Motor neuron (in vitro differentiated cells): ENCODE measurements at regions not wholly inside any gene's neighbourhood (a gene's known extent, or its start where the extent isn't known, plus 50 kb on each side); places are given as distances from the start of the nearest gene placed in this dataset.

Experiments
- ATAC-seq, 8 experiments: fragments of 200-7000 bp; cut with Tn5 transposase; replicated peaks in 6 of 8; 2 replicates each; pipeline ENCODE4 v1.8.0; 2021; ENCODE audit warnings: mild to moderate bottlenecking in 8 of 8, moderate library complexity in 8 of 8
- H3K27ac ChIP-seq, 2 donors: fragments of 250-450 bp; sonication (Bioruptor Pico); 2 replicates each; pipeline ENCODE4 v1.9.0; 2021; ENCODE audit warnings: antibody characterized with exemption in 2 of 2, mild to moderate bottlenecking in 2 of 2, moderate library complexity in 1 of 2
- H3K4me1 ChIP-seq, 2 donors: fragments of 250-450 bp; sonication (Bioruptor Pico); replicated peaks in 1 of 2; 2 replicates each; pipeline ENCODE4 v1.6.1; 2021; ENCODE audit warnings: antibody characterized with exemption in 2 of 2, mild to moderate bottlenecking in 2 of 2, moderate library complexity in 1 of 2
- H3K4me3 ChIP-seq, 5 donors: fragments of 250-450 bp; sonication (Bioruptor Pico); 2 replicates each; pipeline ENCODE4 v1.9.0; 2021; ENCODE audit warnings: antibody characterized with exemption in 5 of 5, mild to moderate bottlenecking in 5 of 5, moderate library complexity in 4 of 5
- WGBS, 10 experiments: fragments of 450-650 bp; shearing (Covaris generic); methylation state at CpG; one replicate each; pipeline ENCODE4 v1.0.0; 2022; 5-methylcytosine and 5-hydroxymethylcytosine counted together
- in situ Hi-C, 9 experiments: fragments of 400-800 bp; cut with MboI; loops; one replicate each; pipeline ENCODE4 v1.15.0; 2021; ENCODE audit warnings: low sequenced_read_pairs in 9 of 9, low pct_unique_long_range_greater_than_20kb in 2 of 9; ENCODE audit not compliant: unreplicated experiment in 9 of 9

DNA sequence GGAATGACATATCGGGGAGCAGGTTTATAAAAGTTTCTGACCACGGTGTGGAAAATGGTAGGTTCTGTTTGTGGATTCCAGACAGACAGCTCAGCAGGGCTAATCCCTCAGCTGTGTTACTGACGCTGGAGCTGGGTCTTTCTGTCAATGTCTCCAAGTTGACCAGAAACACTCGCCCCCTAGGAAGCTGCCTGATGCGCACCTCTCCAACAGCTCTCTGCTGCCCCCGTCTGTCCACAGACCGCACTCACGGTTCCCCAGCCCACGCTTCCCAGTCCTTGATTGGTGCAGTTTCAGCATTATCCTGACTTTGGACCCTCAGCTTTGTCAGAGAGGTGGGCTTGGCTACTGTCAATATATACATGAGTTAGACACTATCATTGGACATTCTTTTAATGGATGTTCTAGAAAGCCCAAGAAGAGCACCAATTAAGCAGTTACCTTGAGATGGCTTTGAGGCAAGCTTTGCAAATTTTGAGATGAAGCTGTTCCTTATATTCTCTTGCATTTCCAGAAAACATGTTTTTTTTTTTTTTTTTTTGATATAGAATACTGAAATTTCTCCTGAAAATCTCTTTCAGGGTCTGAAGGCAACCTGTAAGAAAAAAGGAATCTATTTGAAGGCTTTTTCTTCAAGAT lies 98.9 kb upstream of the TBC1D5 start:
- WGBS, 10 experiments, result 3 to 80% (median 23%) methylated on average over 1 to 6 of the region's 9 CpGs; no CpG with 5 or more reads in 4 of the 10 experiments
- no peak overlapping the region for H3K4me3 ChIP-seq
- H3K4me1 ChIP-seq, result no peaks in the 10 kb centered on the region
- in situ Hi-C loops, result loop anchor here in 3 of 9 experiments (25.0 kb wide), 2 partner anchors 404 to 579 kb away; no protein-coding TSS in a partner anchor
- peak; percentile 78 to 100 (median 84) for ATAC-seq
- no peak overlapping the region for H3K27ac ChIP-seq

DNA sequence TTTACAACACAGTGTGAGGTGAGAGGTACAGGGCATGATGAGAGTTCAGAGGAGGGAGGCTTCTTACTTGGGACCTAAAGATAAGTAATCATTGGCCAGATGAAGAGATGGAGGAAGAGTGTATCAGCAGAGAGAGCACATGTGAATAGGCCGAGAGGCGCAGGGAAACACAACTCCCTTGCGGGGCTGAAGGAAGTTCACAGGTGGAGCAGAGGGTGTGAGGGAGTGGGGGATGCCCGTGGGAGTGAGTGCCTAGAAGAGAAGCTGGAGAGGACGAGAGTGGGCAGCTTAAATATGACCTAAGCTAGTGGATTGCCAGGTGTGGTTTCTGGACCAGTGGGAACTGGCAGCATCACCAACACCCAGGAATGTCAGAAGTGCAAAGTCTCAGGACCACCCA lies 98.2 kb upstream of the TBC1D5 start:
- H3K27ac ChIP-seq, result no peak overlapping the region
- in situ Hi-C loops, result loop anchor here in 3 of 9 experiments (25.0 kb wide), 2 partner anchors 403 to 578 kb away; no protein-coding TSS in a partner anchor
- no peak overlapping the region for H3K4me3 ChIP-seq
- no peaks in the 10 kb centered on the region for H3K4me1 ChIP-seq
- ATAC-seq, result peak in 2 of 8 experiments; percentile 13 to 14
- 37 to 100% (median 77%) methylated on average over 2 to 5 of the region's 5 CpGs; no CpG with 5 or more reads in 4 of the 10 experiments for WGBS, 10 experiments

DNA sequence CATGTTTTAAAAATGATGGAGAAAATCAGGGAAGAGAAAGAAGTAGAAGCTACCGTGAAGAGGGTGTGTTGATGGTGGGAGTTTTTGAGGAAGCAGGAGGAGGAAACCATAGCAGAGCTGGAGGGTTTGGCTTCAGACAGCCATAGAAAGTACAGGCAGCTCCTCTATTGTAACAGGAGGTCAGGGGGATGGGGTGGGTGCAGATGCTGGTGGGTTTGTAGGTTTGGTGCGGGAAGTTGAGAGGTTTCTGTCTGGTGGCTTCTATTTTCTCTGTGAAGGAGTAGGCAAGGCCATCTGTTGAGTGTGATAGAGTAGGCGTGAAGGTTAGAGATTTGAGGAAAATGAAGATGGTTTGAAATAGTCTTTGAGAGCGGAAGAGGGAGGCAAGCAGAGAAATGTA lies 97.7 kb upstream of the TBC1D5 start:
- ATAC-seq, result no peak
- Histone ChIP-seq H3K4me1 (no peaks in the 10 kb centered on the region), H3K4me3 (no peak overlapping the region), H3K27ac (no peak overlapping the region)
- in situ Hi-C loops, result loop anchor here in 3 of 9 experiments (25.0 kb wide), 2 partner anchors 403 to 578 kb away; no protein-coding TSS in a partner anchor
- WGBS, 10 experiments, result 86 to 100% (median 95%) methylated on average over 1 to 4 of the region's 4 CpGs; no CpG with 5 or more reads in 1 of the 10 experiments

DNA sequence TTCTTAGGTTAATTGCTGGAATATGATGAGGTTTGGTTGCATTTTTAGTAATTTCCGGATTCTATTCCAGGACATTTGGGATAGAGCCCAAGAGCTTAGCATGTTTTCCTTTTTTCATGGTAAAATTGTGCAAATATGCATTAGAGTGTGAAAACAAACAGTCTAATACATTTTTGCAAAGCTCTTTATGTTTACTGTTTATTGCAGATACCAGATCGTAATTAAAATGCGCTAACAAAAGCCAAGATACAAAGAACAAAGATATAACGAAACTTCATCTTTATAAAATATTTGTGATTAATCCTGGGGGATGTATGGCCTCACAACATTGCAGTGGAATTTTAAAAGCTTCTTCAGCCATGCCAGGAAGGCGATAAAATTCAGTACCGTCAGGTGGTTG lies 94.5 kb upstream of the TBC1D5 start:
- in situ Hi-C loops, result loop anchor here in 4 of 9 experiments (10.0 to 25.0 kb wide), 3 partner anchors 400 to 575 kb away; no protein-coding TSS in a partner anchor

DNA sequence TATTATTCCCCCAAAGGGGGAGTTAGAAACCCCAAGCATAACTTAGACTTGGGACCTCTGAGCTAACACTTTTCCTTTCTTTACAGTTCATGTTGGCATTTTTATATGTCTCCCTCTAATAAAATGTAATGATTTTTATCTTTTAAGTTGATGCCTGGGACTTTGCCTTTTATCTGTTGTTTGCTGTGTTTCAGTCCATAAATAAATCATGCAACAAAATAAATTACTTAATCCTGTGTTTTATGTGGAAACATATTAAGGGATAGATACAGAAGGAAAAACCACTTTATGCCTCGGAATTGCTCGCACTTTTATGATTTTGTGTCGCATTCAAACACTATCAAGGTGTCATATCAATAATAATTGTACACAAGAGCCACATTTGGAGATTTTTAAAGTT lies 93.7 kb upstream of the TBC1D5 start:
- WGBS, 10 experiments, result 76 to 100% (median 100%) methylated on average over 1 to 3 of the region's 3 CpGs; no CpG with 5 or more reads in 1 of the 10 experiments
- Histone ChIP-seq H3K4me1 (no peaks in the 10 kb centered on the region), H3K27ac (no peak overlapping the region), H3K4me3 (no peak overlapping the region)
- in situ Hi-C loops, result loop anchor here in 4 of 9 experiments (10.0 to 25.0 kb wide), 3 partner anchors 399 to 574 kb away; no protein-coding TSS in a partner anchor
- ATAC-seq, result no peak

More for the DNA sequence above, 94.5 kb upstream of the TBC1D5 start:
- 55 to 100% (median 90%) methylated on average over 2 to 6 of the region's 6 CpGs for WGBS, 10 experiments
- H3K27ac ChIP-seq, result no peak overlapping the region
- H3K4me1 ChIP-seq, result no peaks in the 10 kb centered on the region
- no peak for ATAC-seq
- no peak overlapping the region for H3K4me3 ChIP-seq

DNA sequence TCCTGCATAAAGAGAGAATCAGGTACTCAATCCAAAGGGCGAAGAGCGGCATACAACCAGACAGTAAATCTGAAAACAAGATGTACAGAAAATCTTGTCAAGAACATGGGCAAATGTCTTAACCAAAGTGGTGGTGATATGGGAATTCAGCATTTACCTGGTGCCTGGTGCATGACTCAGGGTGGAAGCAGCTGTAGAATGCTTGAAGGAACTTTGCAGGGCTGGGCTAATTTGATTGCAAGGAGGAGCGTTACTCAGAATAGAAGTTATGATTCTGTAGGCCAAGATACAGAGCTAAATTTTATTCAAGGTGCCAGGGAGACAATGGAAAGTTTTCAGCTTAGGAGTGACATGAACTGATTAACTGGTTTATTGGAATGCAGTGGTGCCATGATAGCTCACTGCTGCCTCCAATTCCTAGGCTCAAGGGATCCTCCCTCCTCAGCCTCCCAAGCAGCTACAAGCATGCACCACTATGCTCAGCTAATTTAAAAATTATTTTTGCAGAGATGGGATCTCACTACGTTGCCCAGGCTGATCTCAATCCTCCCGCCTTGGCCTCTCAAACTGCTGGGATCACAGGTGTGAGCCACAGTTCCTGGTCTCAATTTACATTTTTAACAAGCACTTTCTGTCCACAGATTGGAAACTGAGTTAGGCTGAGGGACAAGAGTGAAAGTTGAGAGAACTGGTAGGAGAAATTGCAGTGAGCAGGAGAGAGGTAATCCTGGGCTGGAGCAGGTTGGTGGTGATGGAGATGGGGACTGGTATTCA lies 91.5 kb upstream of the TBC1D5 start:
- H3K27ac ChIP-seq, result no peak overlapping the region
- H3K4me3 ChIP-seq, result no peak overlapping the region
- in situ Hi-C loops, result loop anchor here in 4 of 9 experiments (10.0 to 25.0 kb wide), 3 partner anchors 397 to 572 kb away; no protein-coding TSS in a partner anchor
- WGBS, 10 experiments, result 83 to 100% (median 95%) methylated on average over 1 to 4 of the region's 5 CpGs; no CpG with 5 or more reads in 2 of the 10 experiments
- no peaks in the 10 kb centered on the region for H3K4me1 ChIP-seq
- ATAC-seq, result no peak

DNA sequence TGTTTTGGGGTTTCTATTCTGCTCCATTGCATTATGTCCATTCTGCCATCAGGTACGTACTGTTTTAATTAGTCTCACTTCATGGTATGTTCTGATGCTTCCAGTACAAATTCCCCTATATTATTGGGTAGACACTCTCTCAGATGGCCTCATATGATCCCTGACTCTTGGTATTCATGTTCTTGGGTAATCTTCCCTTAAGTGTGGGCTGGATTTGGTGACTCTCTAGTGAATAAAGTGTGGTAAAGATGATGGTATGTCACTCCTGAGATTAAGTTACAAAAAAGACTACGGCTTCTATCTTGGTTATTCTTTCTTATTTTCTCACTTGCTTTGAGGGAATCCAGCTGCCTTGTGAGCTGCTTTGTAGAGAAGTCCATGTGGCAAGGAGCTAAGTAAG lies 89.6 kb upstream of the TBC1D5 start:
- no peak for ATAC-seq
- Histone ChIP-seq H3K4me1 (no peaks in the 10 kb centered on the region), H3K4me3 (no peak overlapping the region), H3K27ac (no peak overlapping the region)
- 88 to 100% (median 97%) methylated on average over 1 to 2 of the region's 2 CpGs; no CpG with 5 or more reads in 2 of the 10 experiments for WGBS, 10 experiments
- in situ Hi-C loops, result loop anchor here in 4 of 9 experiments (10.0 to 25.0 kb wide), 3 partner anchors 395 to 570 kb away; no protein-coding TSS in a partner anchor

DNA sequence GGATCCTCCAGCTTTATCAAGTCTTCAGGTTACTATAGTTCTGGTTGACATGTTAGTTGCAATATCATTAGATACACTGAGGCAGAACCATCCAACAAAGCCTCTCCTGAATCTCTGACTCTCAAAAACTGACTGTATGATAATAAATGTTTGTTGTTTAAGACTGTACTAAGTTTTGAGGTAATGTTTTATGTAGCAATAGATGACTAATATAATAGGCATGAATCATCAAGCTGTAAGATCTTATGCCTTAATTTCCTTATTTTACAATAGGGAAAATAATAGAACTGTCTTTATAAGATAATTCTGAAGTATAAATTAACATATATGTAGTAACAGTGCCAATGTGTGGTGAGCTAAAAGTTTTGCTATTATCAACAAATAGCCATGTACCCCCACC lies 88.9 kb upstream of the TBC1D5 start:
- Histone ChIP-seq H3K4me1 (no peaks in the 10 kb centered on the region), H3K4me3 (no peak overlapping the region), H3K27ac (no peak overlapping the region)
- ATAC-seq, result peak in 1 of 8 experiments; percentile 49
- in situ Hi-C loops, result loop anchor here in 4 of 9 experiments (10.0 to 25.0 kb wide), 3 partner anchors 394 to 569 kb away; no protein-coding TSS in a partner anchor

DNA sequence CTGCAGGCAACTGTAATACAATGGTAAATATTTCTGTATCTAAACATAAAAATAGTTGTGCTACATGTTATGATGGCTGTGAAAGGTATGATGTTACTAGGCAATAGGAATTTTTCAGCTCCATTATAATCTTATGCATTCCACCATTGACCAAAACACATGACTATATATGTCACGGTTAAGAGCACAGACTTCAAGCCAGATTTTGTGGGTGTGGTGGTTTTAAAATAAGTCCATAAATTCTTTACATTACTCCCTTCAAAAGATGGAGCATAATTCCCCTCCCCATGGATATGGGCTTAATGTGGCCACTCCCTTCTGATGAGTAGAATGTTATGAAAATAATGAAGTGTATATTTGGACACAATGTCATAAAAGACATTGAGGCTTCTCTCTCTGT lies 88.4 kb upstream of the TBC1D5 start:
- ATAC-seq, result peak in 2 of 8 experiments; percentile 67 to 97
- in situ Hi-C loops, result loop anchor here in 4 of 9 experiments (10.0 to 25.0 kb wide), 3 partner anchors 393 to 568 kb away; no protein-coding TSS in a partner anchor
- no peaks in the 10 kb centered on the region for H3K4me1 ChIP-seq
- no peak overlapping the region for H3K27ac ChIP-seq
- WGBS, 10 experiments, result 0 to 100% (median 13%) methylated on average over 1 of the region's 1 CpG; no CpG with 5 or more reads in 4 of the 10 experiments
- H3K4me3 ChIP-seq, result no peak overlapping the region

DNA sequence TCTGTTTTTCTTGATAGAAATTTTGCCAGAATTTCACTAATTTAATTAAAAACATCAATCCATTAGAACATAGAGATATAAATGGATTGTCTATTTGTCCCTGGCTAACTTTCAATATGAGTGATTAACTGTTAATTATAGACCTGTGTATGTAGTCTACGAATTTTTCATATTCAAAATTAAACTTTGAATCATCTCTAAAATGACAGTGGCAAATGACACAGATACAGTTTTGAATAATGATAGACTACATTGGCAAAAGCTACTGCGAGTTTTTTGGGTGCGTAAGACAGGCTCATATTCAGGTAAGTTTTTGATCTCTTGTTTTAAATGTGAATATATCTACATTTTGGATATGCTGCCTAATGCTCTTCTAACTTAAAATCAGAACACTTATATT lies 86.0 kb upstream of the TBC1D5 start:
- 64 to 100% (median 89%) methylated on average over 1 to 3 of the region's 3 CpGs for WGBS, 10 experiments
- ATAC-seq, result no peak
- in situ Hi-C loops, result loop anchor here in 3 of 9 experiments (25.0 kb wide), 2 partner anchors 391 to 566 kb away; no protein-coding TSS in a partner anchor

DNA sequence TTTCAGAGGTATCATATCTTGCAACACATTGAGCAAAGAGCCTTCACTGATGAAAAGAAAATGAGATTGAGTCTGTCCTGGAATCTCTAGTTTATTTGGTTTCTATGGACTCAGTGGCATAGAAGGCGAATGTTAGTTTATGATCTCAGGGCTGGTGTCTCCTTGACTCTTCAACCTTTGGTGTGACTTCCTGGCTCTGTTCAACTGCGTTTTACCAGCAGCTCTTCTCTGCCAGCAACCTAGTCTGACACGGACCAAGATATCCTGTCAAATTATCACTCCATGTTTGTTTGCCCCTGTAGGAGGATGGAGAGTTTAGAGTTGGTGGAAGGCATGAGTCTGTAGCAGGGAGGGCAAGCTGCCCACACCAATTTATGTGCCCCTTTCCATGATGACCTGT lies 82.9 kb upstream of the TBC1D5 start:
- Histone ChIP-seq H3K4me3 (no peak overlapping the region), H3K27ac (no peak overlapping the region), H3K4me1 (no peaks in the 10 kb centered on the region)
- WGBS, 10 experiments, result 25 to 100% (median 84%) methylated on average over 1 to 3 of the region's 3 CpGs; no CpG with 5 or more reads in 4 of the 10 experiments
- no peak for ATAC-seq
- in situ Hi-C loops, result loop anchor here in 3 of 9 experiments (25.0 kb wide), 2 partner anchors 388 to 563 kb away; no protein-coding TSS in a partner anchor

More for the DNA sequence above, 86.0 kb upstream of the TBC1D5 start:
- Histone ChIP-seq H3K4me3 (no peak overlapping the region), H3K4me1 (no peaks in the 10 kb centered on the region), H3K27ac (no peak overlapping the region)

DNA sequence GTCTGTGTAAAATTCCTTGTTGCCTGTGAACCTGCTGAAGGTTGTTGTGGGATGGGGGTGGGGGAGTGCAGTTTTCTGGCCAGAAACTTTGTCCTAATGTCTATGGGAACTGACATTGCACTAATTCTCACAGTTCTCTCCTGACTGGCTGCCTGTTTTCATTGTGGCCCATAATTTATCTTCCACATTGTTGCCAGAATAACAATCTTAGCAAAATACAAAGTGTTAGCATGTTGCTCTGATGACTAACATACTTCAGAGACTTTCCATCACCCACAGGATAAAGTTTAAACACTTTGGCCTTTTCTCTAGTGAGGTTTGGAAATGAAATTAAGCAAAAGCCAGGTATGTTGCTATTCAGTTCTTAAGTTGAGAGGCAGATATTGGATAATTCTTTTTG lies 81.4 kb upstream of the TBC1D5 start:
- Histone ChIP-seq H3K27ac (no peak overlapping the region), H3K4me3 (no peak overlapping the region), H3K4me1 (no peaks in the 10 kb centered on the region)
- ATAC-seq, result peak in 1 of 8 experiments; percentile 31
- in situ Hi-C loops, result no loop called here

DNA sequence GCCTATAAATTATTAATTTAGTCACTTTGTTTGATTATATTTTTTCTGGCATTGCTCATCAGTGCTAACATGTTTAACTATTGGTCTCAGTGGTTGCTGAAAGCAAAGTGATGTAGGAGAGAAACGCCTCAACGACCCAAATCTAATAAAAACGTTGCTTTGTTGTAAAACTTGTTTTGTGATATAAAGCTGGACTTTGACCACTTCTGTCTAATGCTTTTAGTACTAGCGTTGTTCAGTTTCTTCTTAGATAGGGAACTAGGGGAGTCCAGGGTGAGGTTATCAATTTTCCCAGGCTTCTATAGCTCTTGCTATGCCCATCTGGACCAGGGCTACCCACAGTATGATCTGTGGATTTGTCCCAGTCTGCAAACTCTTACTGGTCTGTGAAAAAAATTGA lies 80.6 kb upstream of the TBC1D5 start:
- no peaks in the 10 kb centered on the region for H3K4me1 ChIP-seq
- in situ Hi-C loops, result no loop called here
- no peak for ATAC-seq
- H3K27ac ChIP-seq, result no peak overlapping the region
- 31 to 90% (median 73%) methylated on average over 1 to 4 of the region's 4 CpGs; no CpG with 5 or more reads in 2 of the 10 experiments for WGBS, 10 experiments
- H3K4me3 ChIP-seq, result no peak overlapping the region
